Glomerular visceral epithelial cell (primary cell): ENCODE measurements at regions not wholly inside any gene's neighbourhood (a gene's known extent, or its start where the extent isn't known, plus 50 kb on each side); places are given as distances from the start of the nearest gene placed in this dataset.

Experiments
- DNase-seq: peaks from one replicate; pipeline ENCODE4 v3.0.0-alpha.2; 2016; ENCODE audit errors: extremely low spot score

DNA sequence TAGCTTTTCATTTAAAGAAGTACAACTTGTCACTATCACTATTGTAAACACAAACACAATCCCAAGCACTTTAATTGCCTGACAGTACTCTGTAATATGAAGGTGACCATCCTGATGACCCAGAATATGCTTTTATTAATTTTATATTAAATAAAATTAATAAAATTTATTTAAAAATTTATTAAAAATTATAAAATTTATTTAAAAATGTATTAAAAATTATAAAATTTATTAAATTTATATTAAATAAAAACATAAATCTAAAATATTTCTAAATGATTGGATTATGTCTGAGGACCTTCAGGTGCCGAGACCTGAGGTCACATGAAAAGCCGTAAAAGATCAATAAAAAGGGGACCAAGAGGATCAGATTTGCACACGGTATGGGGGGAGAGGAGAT, 229.8 kb upstream of the KIRREL3 start:
- DNase-seq = no peak

DNA sequence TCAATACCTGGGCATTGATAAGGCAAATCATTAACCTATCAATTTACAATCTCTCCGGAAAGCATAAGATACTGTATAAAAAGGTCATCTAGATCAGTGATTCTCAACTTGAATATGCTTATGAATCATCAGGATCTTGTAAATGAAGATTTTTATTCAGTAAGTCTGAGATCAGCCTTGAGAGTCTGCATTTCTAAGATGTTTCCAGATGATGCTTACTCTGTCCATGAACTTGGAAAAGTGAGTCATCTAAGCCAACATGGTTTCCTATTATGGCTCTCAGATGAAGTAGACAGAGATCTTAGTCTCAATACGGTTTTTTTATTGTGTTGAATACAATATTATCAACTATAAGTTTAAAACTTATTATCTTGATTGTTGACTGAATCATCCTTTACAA, 226.4 kb upstream of the KIRREL3 start:
- DNase-seq = no peak

DNA sequence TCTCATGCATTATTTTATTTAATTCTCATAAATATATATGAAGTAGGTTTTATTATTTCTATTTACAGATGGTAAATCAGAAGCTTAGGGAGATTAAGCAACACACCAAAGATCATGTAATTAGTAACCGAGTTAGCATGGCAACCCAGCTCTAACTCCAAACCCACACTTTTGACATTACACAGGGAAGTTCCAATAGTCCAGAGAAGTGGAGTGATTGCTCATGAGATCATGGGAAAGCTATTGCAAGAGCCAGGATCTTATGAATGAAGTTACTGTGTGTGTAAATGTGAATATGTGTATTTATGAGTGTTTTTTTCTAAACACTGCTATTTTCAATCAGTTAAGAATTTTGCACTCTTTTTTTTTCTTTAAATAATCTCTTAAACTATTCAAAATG, 225.8 kb upstream of the KIRREL3 start:
- DNase-seq = no peak

- no peak for DNase-seq
Observed at GRCh38 chr11:127225619-127226018, 225.0 kb upstream of the KIRREL3 start.

DNA sequence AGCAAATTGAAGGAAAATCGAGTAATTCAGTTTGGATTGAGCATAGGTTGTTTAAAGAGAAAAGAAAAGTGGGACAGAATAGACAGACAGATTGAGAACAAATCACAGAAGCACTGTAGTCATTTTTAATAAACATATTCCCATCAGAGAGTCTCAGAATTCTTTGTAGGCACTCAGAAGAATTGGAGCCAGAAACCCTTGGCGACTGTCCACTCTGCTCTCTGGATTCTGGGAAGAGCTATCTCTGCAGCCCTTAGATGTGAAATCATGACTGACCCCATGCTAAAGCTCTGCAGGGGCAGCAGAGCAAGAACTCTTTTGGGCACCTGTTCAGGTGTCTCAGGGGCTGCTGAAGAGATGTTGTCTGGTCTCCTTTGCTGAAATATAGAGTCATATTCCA, 223.7 kb upstream of the KIRREL3 start:
- DNase-seq = no peak

- DNase-seq = no peak
Observed at GRCh38 chr11:127223633-127224032, 223.1 kb upstream of the KIRREL3 start.

DNA sequence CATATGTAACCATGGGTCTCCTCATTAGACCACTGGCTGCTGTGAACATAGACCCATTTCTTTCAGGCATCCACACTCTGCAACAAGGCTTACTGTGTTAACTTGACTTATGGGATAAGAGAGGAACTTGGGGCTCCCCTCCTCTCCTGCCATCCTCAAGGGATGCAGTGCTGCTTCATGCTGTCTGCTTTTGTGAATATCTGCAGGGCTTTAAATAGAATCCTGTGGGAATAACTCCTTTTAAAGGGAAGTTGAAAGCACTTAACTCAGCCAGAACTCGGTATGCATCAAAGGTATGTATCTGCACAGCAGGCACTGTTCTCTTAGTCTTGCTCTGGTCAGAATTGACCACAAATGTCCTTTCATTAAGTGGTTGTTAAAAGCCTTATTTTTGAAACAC, 222.5 kb upstream of the KIRREL3 start:
- no peak for DNase-seq

DNA sequence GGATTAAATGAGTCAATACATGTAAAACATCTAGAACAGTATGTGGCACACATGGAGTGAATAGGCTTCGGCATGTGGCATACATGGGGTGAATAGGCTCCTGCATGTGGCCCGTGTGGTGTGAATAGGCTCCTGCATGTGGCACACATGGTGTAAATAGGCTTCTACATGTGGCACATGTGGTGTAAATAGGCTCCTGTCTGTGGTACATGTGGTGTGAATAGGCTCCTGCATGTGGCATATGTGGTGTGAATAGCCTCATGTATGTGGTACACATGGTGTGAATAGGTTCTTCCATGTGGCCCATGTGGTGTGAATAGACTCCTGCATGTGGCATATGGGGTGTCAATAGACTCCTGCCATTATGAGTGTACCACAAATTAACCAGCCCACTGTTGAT, 219.1 kb upstream of the KIRREL3 start:
- no peak for DNase-seq

DNA sequence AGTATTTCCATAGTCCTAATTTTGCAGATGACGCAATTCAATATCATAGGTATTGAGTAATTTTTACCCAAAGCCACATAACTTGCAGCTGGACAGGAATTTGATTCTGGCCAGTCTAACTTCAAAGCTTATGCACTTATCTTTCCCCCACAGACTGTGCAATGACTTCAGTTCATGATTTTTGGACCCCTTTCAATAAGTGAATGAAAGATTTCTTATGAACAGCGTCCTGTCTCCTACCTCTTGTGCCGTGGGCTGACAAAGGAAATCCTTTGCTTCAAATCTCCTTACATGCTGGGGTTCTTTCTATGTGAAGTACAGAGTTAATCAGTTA, 217.7 kb upstream of the KIRREL3 start:
- no peak for DNase-seq

- no peak for DNase-seq
Observed at GRCh38 chr11:127217452-127218274, 217.1 kb upstream of the KIRREL3 start.

DNA sequence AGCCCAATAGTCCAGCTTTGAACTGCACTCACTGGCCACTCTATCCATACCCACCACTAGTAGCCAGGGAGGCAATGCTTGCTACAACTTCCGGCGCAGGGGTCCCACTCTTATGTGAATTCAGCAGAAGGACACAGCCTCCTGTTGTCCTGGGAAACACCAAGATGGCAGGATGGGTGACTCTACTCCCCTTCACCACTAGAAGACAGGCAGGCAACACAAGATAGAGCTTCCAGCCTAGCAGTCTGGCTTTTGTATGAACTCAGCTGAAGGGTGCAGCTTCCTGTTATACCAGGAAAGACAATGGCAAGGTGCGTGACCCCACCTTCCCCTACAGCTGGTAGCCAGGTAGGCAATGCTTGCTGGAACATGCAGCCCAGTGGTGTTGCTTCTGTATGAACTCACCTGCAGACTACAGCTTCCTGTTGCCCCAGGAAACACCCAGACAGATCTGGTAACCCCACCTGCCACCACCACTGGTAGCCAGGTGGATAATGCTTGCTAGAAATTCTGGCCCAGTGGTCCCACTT, 205.2 kb upstream of the KIRREL3 start:
- DNase-seq = no peak

DNA sequence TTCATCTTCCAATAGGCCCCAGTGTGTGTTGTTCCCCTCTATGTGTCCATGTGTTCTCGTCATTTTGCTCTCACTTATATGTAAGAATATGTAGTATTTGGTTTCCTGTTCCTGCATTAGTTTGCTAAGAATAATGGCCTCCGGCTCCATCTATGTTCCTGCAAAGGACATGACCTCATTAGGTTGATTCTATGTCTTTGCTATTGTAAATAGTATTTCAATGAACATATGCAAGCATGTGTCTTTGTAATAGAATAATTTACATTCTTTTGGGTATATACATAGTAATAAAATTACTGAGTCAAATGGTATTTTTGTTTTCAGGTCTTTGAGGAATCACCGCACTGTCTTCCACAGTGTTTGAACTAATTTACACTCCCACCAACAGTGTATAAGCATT, 202.9 kb upstream of the KIRREL3 start:
- no peak for DNase-seq

- DNase-seq = no peak
Observed at GRCh38 chr11:127202105-127202504, 201.5 kb upstream of the KIRREL3 start.

GRCh38 chr11:127199306-127199801, 198.8 kb upstream of the KIRREL3 start:
- no peak for DNase-seq

DNA sequence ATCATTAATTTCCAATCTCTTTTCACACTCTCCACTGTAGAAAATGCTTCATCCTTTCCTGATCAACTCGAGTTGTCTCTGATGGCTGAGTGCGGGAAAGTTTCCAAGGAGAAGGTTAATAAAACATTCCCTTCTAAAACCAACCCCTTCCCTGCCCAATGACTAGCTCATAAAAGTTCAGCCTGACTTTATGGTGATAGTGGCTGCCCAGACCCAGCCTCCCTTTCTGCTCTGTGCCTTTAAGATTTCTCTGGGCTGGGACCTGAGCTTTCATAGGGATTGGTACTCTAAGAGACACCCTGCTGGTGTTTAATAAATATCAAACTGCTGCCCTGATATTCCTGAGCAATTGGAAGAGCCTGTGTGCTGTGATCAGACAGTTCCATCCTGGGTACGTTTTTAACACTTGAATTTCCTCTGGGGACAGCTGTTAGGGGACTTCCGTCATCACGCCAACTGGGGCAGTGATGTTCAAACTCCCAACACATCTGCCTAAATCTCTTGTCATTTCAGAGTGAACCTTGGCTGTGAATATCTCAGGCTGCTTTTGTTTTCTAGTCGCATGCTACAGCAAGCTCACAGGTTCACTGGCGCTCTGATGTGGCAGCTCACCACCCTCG, 195.0 kb upstream of the KIRREL3 start:
- DNase-seq = no peak

GRCh38 chr11:127194521-127194920, 194.0 kb upstream of the KIRREL3 start:
- no peak for DNase-seq

- DNase-seq = no peak
Observed at GRCh38 chr11:127193950-127194349, 193.4 kb upstream of the KIRREL3 start.

- DNase-seq = no peak
Observed at GRCh38 chr11:127191689-127192088, 191.1 kb upstream of the KIRREL3 start.

- no peak for DNase-seq
Observed at GRCh38 chr11:127191261-127191660, 190.7 kb upstream of the KIRREL3 start.

DNA sequence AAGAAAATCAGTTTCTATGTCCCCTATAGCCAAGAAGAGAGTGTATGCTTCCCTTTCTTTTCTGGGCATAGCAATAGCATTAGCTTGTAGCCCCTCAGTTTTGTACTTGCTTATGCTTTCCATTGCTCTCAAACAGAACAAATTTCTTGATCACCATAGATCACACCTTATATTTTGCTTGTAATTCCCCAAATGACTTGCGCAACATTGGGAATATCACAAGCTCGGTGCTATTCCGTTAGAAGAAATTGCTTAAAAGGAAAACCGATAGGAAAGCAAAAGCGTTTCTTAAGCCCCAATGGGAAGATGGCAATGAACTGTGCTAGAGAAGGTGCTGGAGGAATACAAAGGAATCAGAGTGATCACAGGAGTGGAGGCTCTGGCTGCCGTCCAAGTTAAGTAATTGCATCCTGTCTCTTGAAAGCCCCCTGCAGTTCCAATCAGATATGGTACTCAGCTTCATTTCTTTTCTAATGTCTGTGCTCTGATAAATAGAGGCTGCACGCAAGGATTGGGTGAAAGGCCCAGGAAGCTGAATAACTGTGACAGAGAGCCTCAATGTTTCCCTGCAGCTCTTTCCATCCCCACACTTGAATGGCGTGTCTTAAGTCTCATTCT, 182.1 kb upstream of the KIRREL3 start:
- no peak for DNase-seq

- no peak for DNase-seq
Observed at GRCh38 chr11:127157225-127157624, 156.7 kb upstream of the KIRREL3 start.

GRCh38 chr11:127149410-127149809, 148.8 kb upstream of the KIRREL3 start:
- DNase-seq = no peak

GRCh38 chr11:127143251-127143650, 142.7 kb upstream of the KIRREL3 start:
- no peak for DNase-seq
